ENCODE measurements at regions not wholly inside any gene's neighbourhood (a gene's known extent, or its start where the extent isn't known, plus 50 kb on each side); places are given as distances from the start of the nearest gene placed in this dataset.

DNA sequence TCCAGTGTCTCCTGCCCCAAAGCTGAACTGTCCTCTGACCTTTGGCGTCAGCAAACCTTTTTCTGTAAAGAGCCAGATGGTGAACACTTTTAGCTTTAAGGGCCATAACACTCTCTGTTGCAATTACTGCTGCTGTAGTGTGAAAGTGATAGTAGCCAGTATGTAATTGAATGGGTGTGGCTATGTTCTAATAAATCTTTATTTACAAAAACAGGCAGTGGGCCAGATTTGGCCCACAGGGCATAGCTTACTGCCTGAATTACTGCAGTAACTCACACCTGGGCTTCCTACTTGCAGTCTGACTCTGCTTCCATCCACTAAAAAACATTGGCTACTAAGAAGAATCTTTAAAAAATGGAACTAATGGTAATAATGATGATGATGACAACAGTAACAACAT lies 68.0 kb upstream of the SLC6A11 start:
- no peaks in the 10 kb centered on the region for H3K9me3 ChIP-seq
- H3K4me1 ChIP-seq (replicated peaks): no peaks in the 10 kb centered on the region
- WGBS: 43% methylated on average over 1 of the region's 1 CpG
- no peak for DNase-seq (ENCODE audit: low spot score)
- no peaks in the 10 kb centered on the region for H3K27me3 ChIP-seq (replicated peaks; ENCODE audit: insufficient read depth)
- no peaks in the 10 kb centered on the region for H3K36me3 ChIP-seq
- TF ChIP-seq, protein P1, sequence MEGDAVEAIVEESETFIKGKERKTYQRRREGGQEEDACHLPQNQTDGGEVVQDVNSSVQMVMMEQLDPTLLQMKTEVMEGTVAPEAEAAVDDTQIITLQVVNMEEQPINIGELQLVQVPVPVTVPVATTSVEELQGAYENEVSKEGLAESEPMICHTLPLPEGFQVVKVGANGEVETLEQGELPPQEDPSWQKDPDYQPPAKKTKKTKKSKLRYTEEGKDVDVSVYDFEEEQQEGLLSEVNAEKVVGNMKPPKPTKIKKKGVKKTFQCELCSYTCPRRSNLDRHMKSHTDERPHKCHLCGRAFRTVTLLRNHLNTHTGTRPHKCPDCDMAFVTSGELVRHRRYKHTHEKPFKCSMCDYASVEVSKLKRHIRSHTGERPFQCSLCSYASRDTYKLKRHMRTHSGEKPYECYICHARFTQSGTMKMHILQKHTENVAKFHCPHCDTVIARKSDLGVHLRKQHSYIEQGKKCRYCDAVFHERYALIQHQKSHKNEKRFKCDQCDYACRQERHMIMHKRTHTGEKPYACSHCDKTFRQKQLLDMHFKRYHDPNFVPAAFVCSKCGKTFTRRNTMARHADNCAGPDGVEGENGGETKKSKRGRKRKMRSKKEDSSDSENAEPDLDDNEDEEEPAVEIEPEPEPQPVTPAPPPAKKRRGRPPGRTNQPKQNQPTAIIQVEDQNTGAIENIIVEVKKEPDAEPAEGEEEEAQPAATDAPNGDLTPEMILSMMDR (IDR thresholded peaks at IDR 0.05): no peak
- TF ChIP-seq POLR2A (IDR thresholded peaks at IDR 0.05) (no peak), POLR2AphosphoS5 (IDR thresholded peaks at IDR 0.05) (no peak)
- H3K4me3 ChIP-seq: no peak overlapping the region
- H3K27ac ChIP-seq: no peak overlapping the region
- intact Hi-C loops (cut with DNase I): no loop called here

DNA sequence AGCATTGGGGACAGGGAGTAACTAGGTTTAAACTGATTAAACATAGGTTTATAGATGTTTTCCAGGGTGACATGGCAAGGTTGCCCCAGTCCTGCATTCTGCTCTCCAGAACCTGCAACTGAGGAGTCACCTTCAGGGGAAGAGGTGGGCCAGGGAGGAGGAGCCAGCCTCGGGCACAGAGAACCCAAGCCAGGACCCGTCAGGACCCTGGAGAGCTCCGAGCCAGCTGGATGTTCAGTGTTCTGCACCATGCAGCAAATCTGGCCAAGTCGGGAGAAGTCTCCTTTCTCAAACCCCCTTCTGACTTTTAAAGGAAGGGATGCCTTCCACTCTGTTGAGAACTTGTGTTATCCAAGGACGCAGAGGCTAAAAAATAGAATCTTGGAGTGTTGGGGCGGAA lies 62.1 kb upstream of the SLC6A11 start:
- no peaks in the 10 kb centered on the region for H3K27me3 ChIP-seq (replicated peaks; ENCODE audit: insufficient read depth)
- H3K4me3 ChIP-seq: no peak overlapping the region
- intact Hi-C loops (cut with DNase I): loop anchor here (10.0 kb wide), 1 partner anchor 581 kb away; no protein-coding TSS in a partner anchor
- no peaks in the 10 kb centered on the region for H3K36me3 ChIP-seq
- no peak overlapping the region for H3K27ac ChIP-seq
- H3K9me3 ChIP-seq: no peaks in the 10 kb centered on the region
- 6% methylated on average over 6 of the region's 6 CpGs for WGBS
- peak; percentile 32 for DNase-seq (ENCODE audit: low spot score)
- no peaks in the 10 kb centered on the region for H3K4me1 ChIP-seq (replicated peaks)
- TF ChIP-seq, protein P1 (IDR thresholded peaks at IDR 0.05): no peak
- peak; percentile 12 for TF ChIP-seq POLR2AphosphoS5 (IDR thresholded peaks at IDR 0.05)

DNA sequence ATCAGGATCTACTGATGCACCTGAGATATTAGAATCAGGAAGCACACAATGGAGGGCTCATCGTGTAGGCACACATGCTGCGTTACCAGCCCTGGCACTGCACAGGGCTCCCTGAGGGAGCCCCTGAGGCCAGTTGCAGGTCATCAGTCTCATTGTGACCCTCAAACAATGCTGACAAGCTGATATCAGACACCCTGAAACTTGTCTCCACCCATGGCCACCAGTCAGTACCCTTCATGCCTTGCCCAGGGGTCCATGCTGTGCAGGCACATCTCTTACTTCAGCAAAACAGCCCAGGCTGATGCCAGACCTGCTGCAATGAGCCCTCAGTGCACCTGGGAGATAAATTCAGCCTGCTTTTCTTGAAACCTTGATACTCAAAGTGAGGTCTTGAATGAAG lies 59.5 kb upstream of the SLC6A11 start:
- intact Hi-C loops (cut with DNase I): loop anchor here (10.0 kb wide), 1 partner anchor 578 kb away; no protein-coding TSS in a partner anchor
- TF ChIP-seq POLR2AphosphoS5 (IDR thresholded peaks at IDR 0.05): no peak
- TF ChIP-seq, protein P1 (IDR thresholded peaks at IDR 0.05): no peak
- TF ChIP-seq POLR2A (IDR thresholded peaks at IDR 0.05): no peak

DNA sequence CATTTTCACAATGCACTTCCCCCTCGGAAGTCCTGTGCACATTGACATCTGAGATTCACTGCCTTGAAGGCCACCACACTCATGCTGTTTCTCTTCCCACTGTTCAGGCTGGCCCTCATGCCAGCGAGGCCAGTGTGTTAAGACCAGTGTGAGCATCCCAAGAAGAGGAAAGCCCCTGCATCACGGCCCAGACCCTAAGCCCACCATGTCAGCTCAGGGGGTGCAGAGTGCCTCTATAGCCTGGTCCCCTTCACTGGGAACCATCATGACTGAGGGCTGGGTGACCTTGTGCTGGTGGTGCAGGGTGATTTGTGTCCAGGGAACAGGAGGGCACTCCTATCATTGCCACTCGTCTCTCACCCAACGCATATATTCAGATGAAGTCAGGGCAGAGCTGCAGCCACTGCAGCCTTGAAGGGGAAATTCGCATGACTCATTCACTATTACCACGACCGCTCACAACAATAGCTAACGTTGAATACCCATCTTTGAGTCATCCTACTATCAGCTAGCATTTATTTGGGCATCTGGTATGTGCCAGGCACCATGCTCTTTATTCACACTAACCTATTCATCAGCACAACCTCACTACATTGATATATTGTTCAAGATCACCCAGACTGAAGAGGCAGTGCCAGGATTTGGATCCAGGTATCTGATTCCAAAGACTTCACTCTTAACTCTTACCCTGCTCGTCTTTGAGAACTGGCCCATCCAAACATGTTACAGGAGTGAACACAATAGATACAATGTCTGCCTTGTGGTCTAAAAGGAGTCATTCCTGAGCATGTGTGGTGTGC lies 58.8 kb upstream of the SLC6A11 start:
- no peaks in the 10 kb centered on the region for H3K27me3 ChIP-seq (replicated peaks; ENCODE audit: insufficient read depth)

More for the DNA sequence above, 59.5 kb upstream of the SLC6A11 start:
- Histone ChIP-seq H3K27me3 (replicated peaks; ENCODE audit: insufficient read depth) (no peaks in the 10 kb centered on the region), H3K4me1 (replicated peaks) (no peaks in the 10 kb centered on the region), H3K27ac (no peak overlapping the region), H3K36me3 (no peaks in the 10 kb centered on the region), H3K4me3 (no peak overlapping the region), H3K9me3 (no peaks in the 10 kb centered on the region)
- 84% methylated on average over 2 of the region's 2 CpGs for WGBS
- DNase-seq (ENCODE audit: low spot score): no peak

More for the DNA sequence above, 58.8 kb upstream of the SLC6A11 start:
- no peaks in the 10 kb centered on the region for H3K9me3 ChIP-seq
- DNase-seq (ENCODE audit: low spot score): no peak
- TF ChIP-seq POLR2AphosphoS5 (IDR thresholded peaks at IDR 0.05) (no peak), POLR2A (IDR thresholded peaks at IDR 0.05) (no peak)
- TF ChIP-seq, protein P1 (IDR thresholded peaks at IDR 0.05): no peak
- H3K4me1 ChIP-seq (replicated peaks): no peaks in the 10 kb centered on the region
- WGBS: 52% methylated on average over 10 of the region's 10 CpGs
- intact Hi-C loops (cut with DNase I): loop anchor here (10.0 kb wide), 1 partner anchor 578 kb away; no protein-coding TSS in a partner anchor
- H3K4me3 ChIP-seq: no peak overlapping the region
- H3K36me3 ChIP-seq: no peaks in the 10 kb centered on the region
- H3K27ac ChIP-seq: no peak overlapping the region

Measured in prostate gland (tissue), 2 donors.